ENCODE measurements at regions not wholly inside any gene's neighbourhood (a gene's known extent, or its start where the extent isn't known, plus 50 kb on each side); places are given as distances from the start of the nearest gene placed in this dataset.

- TF ChIP-seq TARDBP (CRISPR knock-in tag; IDR thresholded peaks at IDR 0.05) (no peak), DR1 (CRISPR knock-in tag; IDR thresholded peaks at IDR 0.05) (no peak), MAF1 (CRISPR knock-in tag; IDR thresholded peaks at IDR 0.05; ENCODE audit: borderline replicate concordance) (no peak), PRDM10 (CRISPR knock-in tag; IDR thresholded peaks at IDR 0.05; ENCODE audit: low read depth) (no peak), CEBPB (IDR thresholded peaks at IDR 0.05; ENCODE audit: borderline replicate concordance, low read depth, low read length) (no peak), U2AF2 (IDR thresholded peaks at IDR 0.05; ENCODE audit: low read depth, low read length) (no peak), NFYB (CRISPR knock-in tag; IDR thresholded peaks at IDR 0.05) (no peak), ZNF318 (CRISPR knock-in tag; IDR thresholded peaks at IDR 0.05) (no peak), LCORL (IDR thresholded peaks at IDR 0.05) (no peak), LCORL (CRISPR knock-in tag; IDR thresholded peaks at IDR 0.05) (no peak), ZNF550 (CRISPR knock-in tag; IDR thresholded peaks at IDR 0.05; ENCODE audit: borderline replicate concordance) (no peak), MED1 (CRISPR knock-in tag; IDR thresholded peaks at IDR 0.05) (peak; percentile 84), ZSCAN25 (CRISPR knock-in tag; IDR thresholded peaks at IDR 0.05) (no peak), ETS1 (CRISPR knock-in tag; IDR thresholded peaks at IDR 0.05) (no peak)
Observed at GRCh38 chr2:226168496-226169160, 631.0 kb downstream of the IRS1 start (continued).
